Common myeloid progenitor, CD34-positive (primary cell): ENCODE measurements at regions not wholly inside any gene's neighbourhood (a gene's known extent, or its start where the extent isn't known, plus 50 kb on each side); places are given as distances from the start of the nearest gene placed in this dataset.

Experiments used
- CTCF ChIA-PET: fragments of 350-600 bp; sonication (Branson Sonifier 250); formaldehyde crosslinking; loops from one replicate; lab custom pipeline; 2021; ENCODE audit warnings: antibody characterized with exemption; lab: Charles Lee
- POLR2A ChIA-PET: fragments of 350-600 bp; sonication (Branson Sonifier 250); formaldehyde crosslinking; loops from one replicate; lab custom pipeline; 2021; ENCODE audit warnings: antibody characterized with exemption; lab: Charles Lee
- DNase-seq, 3 donors: peaks; one replicate each; pipeline versions ENCODE4 v3.0.0 to v3.0.0-alpha.2; 2013
- H3K27ac ChIP-seq, 2 experiments: 1 replicate in 1 of 2; 2 replicates in 1 of 2; pipeline ENCODE4 v1.7.0; 2013; ENCODE audit warnings: inconsistent platforms in 2 of 2, low read length in 2 of 2, mild to moderate bottlenecking in 2 of 2, low read depth in 1 of 2, moderate library complexity in 1 of 2; ENCODE audit not compliant: severe bottlenecking in 2 of 2, insufficient read depth in 1 of 2, poor library complexity in 1 of 2
- H3K27me3 ChIP-seq, 5 experiments: replicated peaks in 2 of 5; 1 replicate in 3 of 5; 2 replicates in 2 of 5; pipeline versions ENCODE4 v1.6.1 to v1.7.0; 2013; ENCODE audit warnings: low read length in 4 of 5, mild to moderate bottlenecking in 2 of 5, moderate library complexity in 2 of 5, inconsistent platforms in 1 of 5; ENCODE audit not compliant: insufficient read depth in 5 of 5, control insufficient read depth in 4 of 5
- H3K36me3 ChIP-seq, 4 experiments: 1 replicate in 2 of 4; 2 replicates in 2 of 4; pipeline versions ENCODE4 v1.6.1 to v1.7.0; 2013; ENCODE audit warnings: low read length in 3 of 4, control low read depth in 1 of 4, mild to moderate bottlenecking in 1 of 4; ENCODE audit not compliant: control insufficient read depth in 4 of 4, insufficient read depth in 4 of 4
- H3K4me1 ChIP-seq, 4 experiments: 1 replicate in 3 of 4; 2 replicates in 1 of 4; pipeline versions ENCODE4 v1.6.1 to v1.7.1; 2013; ENCODE audit warnings: low read length in 3 of 4, mild to moderate bottlenecking in 3 of 4, control low read depth in 1 of 4, inconsistent platforms in 1 of 4, moderate library complexity in 1 of 4; ENCODE audit not compliant: control insufficient read depth in 4 of 4, insufficient read depth in 4 of 4; ENCODE audit errors: control extremely low read depth in 1 of 4
- H3K4me3 ChIP-seq, 7 experiments: 1 replicate in 4 of 7; 2 replicates in 3 of 7; pipeline versions ENCODE4 v1.5.1 to v1.7.0; 2013; ENCODE audit warnings: mild to moderate bottlenecking in 7 of 7, low read length in 6 of 7, moderate library complexity in 6 of 7, inconsistent platforms in 2 of 7, low read depth in 2 of 7, control low read depth in 1 of 7; ENCODE audit not compliant: insufficient read depth in 4 of 7, control insufficient read depth in 1 of 7; ENCODE audit errors: extremely low read depth in 1 of 7
- H3K9me3 ChIP-seq, 5 experiments: 1 replicate in 4 of 5; 2 replicates in 1 of 5; pipeline versions ENCODE4 v1.6.1 to v1.7.1; 2013; ENCODE audit warnings: low read length in 4 of 5, mild to moderate bottlenecking in 2 of 5, inconsistent platforms in 1 of 5, low read depth in 1 of 5, moderate library complexity in 1 of 5; ENCODE audit not compliant: control insufficient read depth in 4 of 5, insufficient read depth in 2 of 5; ENCODE audit errors: control extremely low read depth in 1 of 5
- WGBS: methylation state at CpG from one replicate; pipeline ENCODE4 v1.1.5; 2013; ENCODE audit not compliant: insufficient coverage; 5-methylcytosine and 5-hydroxymethylcytosine counted together

DNA sequence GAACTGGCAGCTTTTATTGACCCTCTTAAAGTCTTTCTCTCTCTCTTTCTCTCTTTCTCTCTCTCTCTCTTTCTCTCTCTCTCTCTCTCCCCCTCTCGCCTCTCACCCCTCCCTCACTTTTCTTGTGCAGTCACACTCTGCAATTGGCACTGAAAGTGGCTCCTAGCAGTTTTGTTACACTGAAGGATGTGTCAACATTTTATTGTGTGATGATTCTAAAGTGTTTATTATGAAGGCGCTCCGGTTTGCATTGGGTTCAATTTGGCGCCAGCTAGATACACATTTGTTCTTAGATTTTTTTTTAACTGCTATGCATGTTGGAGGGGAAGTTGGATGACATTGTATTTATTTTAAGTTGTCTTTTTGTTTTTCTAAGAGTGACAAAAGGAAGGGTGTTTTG, 64.0 kb upstream of the CHRM3 start:
- DNase-seq, result no peak
- ChIA-PET CTCF (no interaction called here), POLR2A (no interaction called here)
- Histone ChIP-seq H3K27me3 (no peaks in the 10 kb centered on the region), H3K36me3 (no peaks in the 10 kb centered on the region), H3K9me3 (no peaks in the 10 kb centered on the region), H3K4me1 (no peaks in the 10 kb centered on the region), H3K27ac (no peak overlapping the region), H3K4me3 (no peak overlapping the region)
- WGBS, result 100% methylated on average over 3 of the region's 4 CpGs

DNA sequence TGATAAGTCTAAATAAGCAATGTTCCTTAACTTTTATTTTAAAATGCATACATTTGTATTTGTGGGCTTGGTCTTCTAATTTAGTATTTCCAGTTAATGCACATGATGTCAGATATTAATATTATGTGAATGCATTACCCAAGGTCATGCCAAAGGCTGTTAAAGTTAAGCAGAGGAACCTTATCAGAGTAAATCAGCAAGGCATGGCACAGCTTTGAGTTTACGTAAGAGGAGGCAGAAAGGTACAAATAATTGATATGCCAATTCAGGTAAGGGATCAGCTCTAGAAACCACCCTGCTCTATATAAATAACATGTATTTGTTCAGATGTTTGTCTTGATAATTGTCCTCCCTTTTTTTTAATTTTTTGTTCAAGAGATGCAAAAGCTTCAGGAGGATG, 64.5 kb upstream of the CHRM3 start:
- Histone ChIP-seq H3K4me3 (no peak overlapping the region), H3K36me3 (no peaks in the 10 kb centered on the region), H3K27me3 (no peaks in the 10 kb centered on the region), H3K27ac (no peak overlapping the region), H3K9me3 (no peaks in the 10 kb centered on the region), H3K4me1 (no peaks in the 10 kb centered on the region)
- WGBS, result no CpG with 5 or more reads among the region's 1 CpG
- no peak for DNase-seq
- ChIA-PET CTCF (no interaction called here), POLR2A (no interaction called here)

DNA sequence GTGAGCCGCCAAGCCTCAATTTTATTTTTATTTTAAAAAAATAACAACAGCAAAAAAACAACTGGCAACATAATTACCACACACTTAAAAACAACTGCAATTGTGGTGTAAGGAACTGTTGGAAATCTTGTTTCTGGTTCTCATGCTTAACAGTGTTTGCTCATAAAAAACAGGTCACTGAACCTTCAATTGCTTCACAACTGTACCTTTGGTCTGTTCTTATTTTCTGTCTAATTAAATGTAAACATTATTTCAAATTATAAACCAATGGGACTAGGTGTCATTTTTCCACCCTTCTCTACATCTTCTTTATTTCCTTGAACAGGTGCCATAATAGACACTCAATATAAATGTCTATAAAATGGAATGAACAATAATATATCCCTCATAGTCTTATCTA, 68.4 kb upstream of the CHRM3 start:
- H3K4me3 ChIP-seq, result no peak overlapping the region
- WGBS, result no CpG with 5 or more reads among the region's 1 CpG
- no peaks in the 10 kb centered on the region for H3K36me3 ChIP-seq
- ChIA-PET POLR2A (no interaction called here), CTCF (no interaction called here)
- no peak overlapping the region for H3K27ac ChIP-seq
- H3K4me1 ChIP-seq, result no peaks in the 10 kb centered on the region
- DNase-seq, result no peak
- H3K27me3 ChIP-seq, result no peaks in the 10 kb centered on the region
- no peaks in the 10 kb centered on the region for H3K9me3 ChIP-seq

DNA sequence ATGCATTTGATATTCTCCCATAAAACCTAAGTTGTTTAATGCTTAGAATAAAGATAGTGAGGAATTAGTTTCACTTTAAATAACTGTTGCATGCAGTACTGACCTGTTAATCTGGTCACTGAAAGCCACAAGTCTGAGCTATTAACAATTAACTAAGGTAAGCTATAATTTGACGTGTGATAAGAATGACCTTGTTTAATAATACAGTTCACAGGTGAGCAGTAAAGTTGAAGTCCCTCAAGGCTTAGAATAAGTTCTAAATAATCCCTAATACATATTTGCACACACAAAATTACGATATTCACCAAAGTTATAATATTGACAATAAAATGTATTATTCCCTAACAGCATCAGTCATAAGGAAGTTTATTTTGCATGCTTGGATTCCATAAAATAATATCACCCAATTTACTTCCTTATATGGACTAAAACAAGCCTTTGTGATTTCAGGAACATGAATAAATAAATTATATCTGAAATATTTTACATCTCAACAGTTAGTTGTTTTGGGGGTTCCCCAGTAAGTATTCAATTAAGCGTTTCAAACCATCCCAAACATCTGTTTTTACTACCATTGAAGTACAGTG, 70.6 kb upstream of the CHRM3 start:
- no peak overlapping the region for H3K4me3 ChIP-seq
- ChIA-PET CTCF (no interaction called here), POLR2A (no interaction called here)
- no peaks in the 10 kb centered on the region for H3K27me3 ChIP-seq
- no CpG with 5 or more reads among the region's 3 CpGs for WGBS
- no peaks in the 10 kb centered on the region for H3K9me3 ChIP-seq
- H3K4me1 ChIP-seq, result no peaks in the 10 kb centered on the region
- no peak overlapping the region for H3K27ac ChIP-seq
- no peak for DNase-seq
- no peaks in the 10 kb centered on the region for H3K36me3 ChIP-seq

DNA sequence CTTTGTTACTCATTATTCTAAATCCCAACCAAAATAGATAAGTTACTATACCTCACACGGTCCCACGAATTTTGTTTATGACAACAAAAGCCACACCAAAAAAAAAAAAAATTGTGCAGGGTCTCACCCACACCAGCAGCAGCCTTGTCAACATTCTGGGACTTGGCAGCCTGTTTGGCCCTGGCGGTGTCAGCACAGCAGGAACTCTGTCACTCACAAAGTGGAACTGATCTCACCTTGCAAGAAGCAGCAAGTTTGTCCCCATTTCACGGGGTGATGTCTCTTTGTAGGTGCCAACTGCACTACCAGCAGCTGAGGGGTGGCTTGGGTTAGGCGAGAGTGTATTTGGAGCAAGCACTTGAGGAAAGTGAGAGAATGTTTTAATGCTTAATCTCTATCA, 75.0 kb upstream of the CHRM3 start:
- H3K4me3 ChIP-seq, result no peak overlapping the region
- CTCF ChIA-PET, result interaction anchor here (4.6 kb wide), 1 partner anchor 507 kb away, joined by 20 read pairs; no protein-coding TSS in a partner anchor
- WGBS, result 90% methylated on average over 3 of the region's 5 CpGs
- no peak overlapping the region for H3K27ac ChIP-seq
- DNase-seq, result no peak
- H3K4me1 ChIP-seq, result no peaks in the 10 kb centered on the region
- no peaks in the 10 kb centered on the region for H3K36me3 ChIP-seq
- H3K9me3 ChIP-seq, result no peaks in the 10 kb centered on the region
- no peaks in the 10 kb centered on the region for H3K27me3 ChIP-seq
- POLR2A ChIA-PET, result no interaction called here

DNA sequence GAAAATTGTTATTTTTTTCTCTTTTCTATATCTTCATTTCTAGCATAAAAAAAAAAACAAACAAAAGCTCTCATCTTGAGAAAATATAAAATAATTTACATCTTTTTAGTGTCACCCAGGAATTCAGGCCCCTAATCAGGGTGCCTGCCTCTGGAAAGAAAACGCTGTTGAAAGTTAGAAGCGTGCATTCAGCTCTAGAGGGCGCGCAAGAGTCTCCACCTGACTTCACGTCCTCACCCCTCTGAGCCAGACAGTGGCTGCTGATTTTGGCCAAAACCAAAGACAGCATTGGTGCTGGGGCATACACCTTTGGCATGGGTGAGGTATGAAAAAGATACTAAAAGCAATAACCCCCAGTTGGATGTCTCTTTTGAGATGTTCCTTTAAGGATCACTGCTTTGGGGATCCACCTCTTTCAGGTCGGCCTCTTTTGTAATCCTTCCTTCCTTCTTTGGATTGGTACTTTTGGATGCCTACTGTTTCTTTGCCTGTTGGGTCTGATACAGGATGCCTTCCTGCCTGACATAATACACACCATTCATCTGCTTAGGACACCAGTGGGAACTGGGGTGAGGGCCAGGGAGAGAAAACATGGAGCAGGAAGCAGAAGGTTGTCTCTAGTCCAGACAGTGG, 77.6 kb upstream of the CHRM3 start:
- Histone ChIP-seq H3K9me3 (no peaks in the 10 kb centered on the region), H3K4me1 (no peaks in the 10 kb centered on the region), H3K27me3 (no peaks in the 10 kb centered on the region), H3K36me3 (no peaks in the 10 kb centered on the region), H3K27ac (no peak overlapping the region), H3K4me3 (no peak overlapping the region)
- POLR2A ChIA-PET, result interaction anchor here (0.6 kb wide), 1 partner anchor 45 kb away, joined by 4 read pairs; no protein-coding TSS in a partner anchor
- 25% methylated on average over 6 of the region's 6 CpGs for WGBS
- CTCF ChIA-PET, result interaction anchor here (0.6 to 4.6 kb wide), 6 partner anchors 69 to 535 kb away, joined by 3 to 20 read pairs (median 3); no protein-coding TSS in a partner anchor
- DNase-seq, result peak; percentile 50 to 75 (median 70)

DNA sequence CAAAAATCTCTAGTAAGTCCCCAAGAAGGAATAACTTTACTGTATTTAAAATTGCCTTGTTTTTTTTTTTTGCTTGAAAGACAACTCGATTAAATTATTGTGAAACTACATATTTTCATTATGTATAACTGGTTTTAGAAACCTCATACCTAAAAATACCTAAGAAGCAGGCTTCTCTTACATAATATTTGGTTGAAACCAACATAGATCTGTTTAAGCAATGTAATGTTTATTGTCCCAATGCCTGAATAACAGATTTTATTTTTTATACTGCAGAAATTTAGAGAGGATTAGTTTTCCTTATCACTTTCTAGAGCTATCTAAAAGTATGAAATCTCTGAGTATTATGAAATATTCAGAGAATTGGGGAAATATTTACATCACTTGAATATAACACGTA, 78.5 kb upstream of the CHRM3 start:
- Histone ChIP-seq H3K27ac (no peak overlapping the region), H3K36me3 (no peaks in the 10 kb centered on the region), H3K9me3 (no peaks in the 10 kb centered on the region), H3K4me3 (no peak overlapping the region), H3K4me1 (no peaks in the 10 kb centered on the region), H3K27me3 (no peaks in the 10 kb centered on the region)
- ChIA-PET CTCF (interaction anchor here (0.6 to 4.6 kb wide), 8 partner anchors 55 to 536 kb away, joined by 3 to 20 read pairs (median 3); no protein-coding TSS in a partner anchor), POLR2A (no interaction called here)
- no peak for DNase-seq
- no CpG with 5 or more reads among the region's 2 CpGs for WGBS
